Erythroblast (primary cell): ENCODE measurements at regions not wholly inside any gene's neighbourhood (a gene's known extent, or its start where the extent isn't known, plus 50 kb on each side); places are given as distances from the start of the nearest gene placed in this dataset.

Source experiments
- GATA1 ChIP-seq: IDR thresholded peaks from 2 replicates; pipeline ENCODE4 v1.6.1; 2011; ENCODE audit warnings: low read depth, mild to moderate bottlenecking, control low read depth, low read length, moderate library complexity
- POLR2A ChIP-seq: IDR thresholded peaks from 2 replicates; pipeline ENCODE4 v1.6.1; 2011; ENCODE audit warnings: mild to moderate bottlenecking, low read length

DNA sequence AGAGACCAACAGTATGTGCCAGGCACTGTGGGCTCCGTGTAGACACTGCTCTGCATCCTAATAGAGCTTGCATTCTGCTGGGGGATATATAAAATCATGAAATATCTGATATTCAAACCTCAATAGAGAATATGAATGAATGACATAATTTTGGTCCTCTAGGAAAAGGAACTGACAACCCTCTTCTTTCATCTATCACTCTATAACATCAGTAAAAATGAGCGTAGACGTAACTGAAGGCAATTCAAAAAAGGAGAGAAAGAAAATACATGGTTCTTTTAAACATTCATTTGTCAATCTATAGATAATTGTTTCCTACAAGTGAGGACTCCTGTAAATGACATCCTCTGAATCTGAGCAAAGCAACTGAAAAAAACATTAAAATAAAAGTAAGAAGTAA, 607.4 kb upstream of the LRRN3 start:
- TF ChIP-seq POLR2A (no peak), GATA1 (no peak)
